Erythroblast (primary cell): ENCODE measurements at regions not wholly inside any gene's neighbourhood (a gene's known extent, or its start where the extent isn't known, plus 50 kb on each side); places are given as distances from the start of the nearest gene placed in this dataset.

Experiments
- GATA1 ChIP-seq: IDR thresholded peaks from 2 replicates; pipeline ENCODE4 v1.6.1; 2011; ENCODE audit warnings: low read depth, mild to moderate bottlenecking, control low read depth, low read length, moderate library complexity
- POLR2A ChIP-seq: IDR thresholded peaks from 2 replicates; pipeline ENCODE4 v1.6.1; 2011; ENCODE audit warnings: mild to moderate bottlenecking, low read length

DNA sequence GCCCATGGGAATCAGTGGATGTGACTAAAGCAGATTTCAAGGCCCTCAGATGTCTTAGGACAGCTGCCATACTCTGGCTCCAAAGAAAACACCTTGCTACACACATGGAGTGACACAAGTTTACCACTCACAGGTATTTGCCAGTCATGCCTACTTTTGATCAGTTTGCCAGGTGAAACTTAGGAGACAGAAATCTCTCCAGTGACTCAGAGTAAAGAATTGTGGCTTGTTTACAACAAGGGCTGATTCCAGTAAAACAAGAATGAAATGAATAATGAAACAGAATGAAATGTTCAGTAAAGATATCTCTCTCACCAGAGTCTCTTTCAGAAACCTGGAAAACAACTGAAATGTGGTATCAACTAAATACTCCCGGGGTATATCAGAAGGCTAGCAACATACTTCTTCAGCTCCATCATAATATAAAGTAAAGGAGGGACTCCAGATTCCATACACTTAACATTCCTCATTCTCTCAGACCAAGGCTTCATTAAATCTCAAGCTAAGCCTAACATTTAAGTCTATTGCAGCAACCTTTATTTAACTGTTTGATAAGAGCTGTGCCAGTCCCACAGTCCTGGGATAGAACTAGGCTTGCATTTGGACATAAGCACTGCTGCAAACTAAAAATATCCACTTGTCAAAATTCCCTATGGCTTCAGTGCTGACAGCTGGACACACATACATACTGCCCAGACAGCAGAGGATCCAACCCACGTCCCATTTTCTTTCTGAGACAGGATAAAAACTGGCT is 143.3 kb downstream of the SIPA1L2 start:
- no peak for TF ChIP-seq POLR2A
- TF ChIP-seq GATA1 = no peak
